ENCODE measurements at regions not wholly inside any gene's neighbourhood (a gene's known extent, or its start where the extent isn't known, plus 50 kb on each side); places are given as distances from the start of the nearest gene placed in this dataset.

- WGBS: 29% methylated on average over 6 of the region's 6 CpGs
- Histone ChIP-seq H3K27ac (ENCODE audit: low read depth) (no peak overlapping the region), H3K4me3 (ENCODE audit: low read depth, low read length) (no peak overlapping the region), H3K4me1 (ENCODE audit: insufficient read depth) (no peaks in the 10 kb centered on the region), H3K36me3 (ENCODE audit: insufficient read depth) (no peaks in the 10 kb centered on the region)
- DNase-seq (ENCODE audit: extremely low spot score): no peak
These were observed 584.2 kb downstream of the BCKDHB start for GRCh38 chr6:80690551-80691131.

- H3K27ac ChIP-seq (ENCODE audit: low read depth): no peak overlapping the region
- 68% methylated on average over 3 of the region's 3 CpGs for WGBS
- no peak for DNase-seq (ENCODE audit: extremely low spot score)
- no peak overlapping the region for H3K4me3 ChIP-seq (ENCODE audit: low read depth, low read length)
- no peaks in the 10 kb centered on the region for H3K4me1 ChIP-seq (ENCODE audit: insufficient read depth)
- no peaks in the 10 kb centered on the region for H3K36me3 ChIP-seq (ENCODE audit: insufficient read depth)
These were observed 583.4 kb downstream of the BCKDHB start for GRCh38 chr6:80689716-80690395.

GRCh38 chr6:80679992-80680391, 573.5 kb downstream of the BCKDHB start:
- DNase-seq (ENCODE audit: extremely low spot score): no peak
- H3K4me1 ChIP-seq (ENCODE audit: insufficient read depth): no peaks in the 10 kb centered on the region
- no peak overlapping the region for H3K27ac ChIP-seq (ENCODE audit: low read depth)
- no peaks in the 10 kb centered on the region for H3K36me3 ChIP-seq (ENCODE audit: insufficient read depth)
- WGBS: 82% methylated on average over 2 of the region's 2 CpGs
- H3K4me3 ChIP-seq (ENCODE audit: low read depth, low read length): no peak overlapping the region

- 81% methylated on average over 3 of the region's 3 CpGs for WGBS
- H3K36me3 ChIP-seq (ENCODE audit: insufficient read depth): no peaks in the 10 kb centered on the region
- H3K27ac ChIP-seq (ENCODE audit: low read depth): no peak overlapping the region
- H3K4me3 ChIP-seq (ENCODE audit: low read depth, low read length): no peak overlapping the region
- DNase-seq (ENCODE audit: extremely low spot score): no peak
- no peaks in the 10 kb centered on the region for H3K4me1 ChIP-seq (ENCODE audit: insufficient read depth)
These were observed 569.9 kb downstream of the BCKDHB start for GRCh38 chr6:80676386-80676785.

- H3K27ac ChIP-seq (ENCODE audit: low read depth): no peak overlapping the region
- H3K36me3 ChIP-seq (ENCODE audit: insufficient read depth): no peaks in the 10 kb centered on the region
- H3K4me3 ChIP-seq (ENCODE audit: low read depth, low read length): no peak overlapping the region
- DNase-seq (ENCODE audit: extremely low spot score): no peak
- no peaks in the 10 kb centered on the region for H3K4me1 ChIP-seq (ENCODE audit: insufficient read depth)
- WGBS: 84% methylated on average over 1 of the region's 1 CpG
These were observed 568.2 kb downstream of the BCKDHB start for GRCh38 chr6:80674669-80675068.

- no peak overlapping the region for H3K27ac ChIP-seq (ENCODE audit: low read depth)
- no peaks in the 10 kb centered on the region for H3K4me1 ChIP-seq (ENCODE audit: insufficient read depth)
- no peak overlapping the region for H3K4me3 ChIP-seq (ENCODE audit: low read depth, low read length)
- H3K36me3 ChIP-seq (ENCODE audit: insufficient read depth): no peaks in the 10 kb centered on the region
- no peak for DNase-seq (ENCODE audit: extremely low spot score)
These were observed 566.9 kb downstream of the BCKDHB start for GRCh38 chr6:80673367-80673766.

GRCh38 chr6:80667006-80667405, 560.5 kb downstream of the BCKDHB start:
- no peak for DNase-seq (ENCODE audit: extremely low spot score)
- Histone ChIP-seq H3K4me3 (ENCODE audit: low read depth, low read length) (no peak overlapping the region), H3K27ac (ENCODE audit: low read depth) (no peak overlapping the region), H3K36me3 (ENCODE audit: insufficient read depth) (no peaks in the 10 kb centered on the region), H3K4me1 (ENCODE audit: insufficient read depth) (no peaks in the 10 kb centered on the region)

GRCh38 chr6:80658926-80659325, 552.5 kb downstream of the BCKDHB start:
- 92% methylated on average over 19 of the region's 19 CpGs for WGBS
- no peak overlapping the region for H3K4me3 ChIP-seq (ENCODE audit: low read depth, low read length)
- DNase-seq (ENCODE audit: extremely low spot score): no peak
- H3K27ac ChIP-seq (ENCODE audit: low read depth): no peak overlapping the region
- H3K36me3 ChIP-seq (ENCODE audit: insufficient read depth): no peaks in the 10 kb centered on the region
- no peaks in the 10 kb centered on the region for H3K4me1 ChIP-seq (ENCODE audit: insufficient read depth)

- no peak overlapping the region for H3K27ac ChIP-seq (ENCODE audit: low read depth)
- no peaks in the 10 kb centered on the region for H3K4me1 ChIP-seq (ENCODE audit: insufficient read depth)
- H3K4me3 ChIP-seq (ENCODE audit: low read depth, low read length): no peak overlapping the region
- 81% methylated on average over 4 of the region's 4 CpGs for WGBS
- no peaks in the 10 kb centered on the region for H3K36me3 ChIP-seq (ENCODE audit: insufficient read depth)
- DNase-seq (ENCODE audit: extremely low spot score): no peak
These were observed 540.7 kb downstream of the BCKDHB start for GRCh38 chr6:80647156-80647555.

GRCh38 chr6:80643881-80644280, 537.4 kb downstream of the BCKDHB start:
- no peaks in the 10 kb centered on the region for H3K36me3 ChIP-seq (ENCODE audit: insufficient read depth)
- DNase-seq (ENCODE audit: extremely low spot score): no peak
- 89% methylated on average over 2 of the region's 2 CpGs for WGBS
- no peak overlapping the region for H3K27ac ChIP-seq (ENCODE audit: low read depth)
- no peaks in the 10 kb centered on the region for H3K4me1 ChIP-seq (ENCODE audit: insufficient read depth)
- H3K4me3 ChIP-seq (ENCODE audit: low read depth, low read length): no peak overlapping the region

- Histone ChIP-seq H3K4me1 (ENCODE audit: insufficient read depth) (no peaks in the 10 kb centered on the region), H3K27ac (ENCODE audit: low read depth) (no peak overlapping the region), H3K36me3 (ENCODE audit: insufficient read depth) (no peaks in the 10 kb centered on the region), H3K4me3 (ENCODE audit: low read depth, low read length) (no peak overlapping the region)
- DNase-seq (ENCODE audit: extremely low spot score): no peak
These were observed 536.0 kb downstream of the BCKDHB start for GRCh38 chr6:80642452-80642851.

- Histone ChIP-seq H3K4me1 (ENCODE audit: insufficient read depth) (no peaks in the 10 kb centered on the region), H3K27ac (ENCODE audit: low read depth) (no peak overlapping the region), H3K36me3 (ENCODE audit: insufficient read depth) (no peaks in the 10 kb centered on the region), H3K4me3 (ENCODE audit: low read depth, low read length) (no peak overlapping the region)
- DNase-seq (ENCODE audit: extremely low spot score): no peak
- 91% methylated on average over 2 of the region's 2 CpGs for WGBS
These were observed 535.1 kb downstream of the BCKDHB start for GRCh38 chr6:80641591-80641990.

- Histone ChIP-seq H3K4me3 (ENCODE audit: low read depth, low read length) (no peak overlapping the region), H3K27ac (ENCODE audit: low read depth) (no peak overlapping the region), H3K36me3 (ENCODE audit: insufficient read depth) (no peaks in the 10 kb centered on the region), H3K4me1 (ENCODE audit: insufficient read depth) (no peaks in the 10 kb centered on the region)
- no peak for DNase-seq (ENCODE audit: extremely low spot score)
- 71% methylated on average over 1 of the region's 1 CpG for WGBS
These were observed 533.7 kb downstream of the BCKDHB start for GRCh38 chr6:80640176-80640575.

- H3K4me1 ChIP-seq (ENCODE audit: insufficient read depth): no peaks in the 10 kb centered on the region
- H3K4me3 ChIP-seq (ENCODE audit: low read depth, low read length): no peak overlapping the region
- no peak for DNase-seq (ENCODE audit: extremely low spot score)
- no peaks in the 10 kb centered on the region for H3K36me3 ChIP-seq (ENCODE audit: insufficient read depth)
- H3K27ac ChIP-seq (ENCODE audit: low read depth): no peak overlapping the region
- WGBS: 95% methylated on average over 2 of the region's 2 CpGs
These were observed 532.7 kb downstream of the BCKDHB start for GRCh38 chr6:80639181-80639629.

All from urinary bladder (tissue), 3 donors.